GM18858 (cell line): ENCODE measurements at regions not wholly inside any gene's neighbourhood (a gene's known extent, or its start where the extent isn't known, plus 50 kb on each side); places are given as distances from the start of the nearest gene placed in this dataset.
"Not testable (repeated sequence)": the region's sequence is repeated elsewhere in the genome, so short reads cannot be mapped to it uniquely, and the experiment has no call there.

Experiments used
- ATAC-seq: cut with Tn5 transposase; IDR thresholded peaks from one replicate; pipeline ENCODE4 v1.9.1; 2021; ENCODE audit not compliant: unreplicated experiment

DNA sequence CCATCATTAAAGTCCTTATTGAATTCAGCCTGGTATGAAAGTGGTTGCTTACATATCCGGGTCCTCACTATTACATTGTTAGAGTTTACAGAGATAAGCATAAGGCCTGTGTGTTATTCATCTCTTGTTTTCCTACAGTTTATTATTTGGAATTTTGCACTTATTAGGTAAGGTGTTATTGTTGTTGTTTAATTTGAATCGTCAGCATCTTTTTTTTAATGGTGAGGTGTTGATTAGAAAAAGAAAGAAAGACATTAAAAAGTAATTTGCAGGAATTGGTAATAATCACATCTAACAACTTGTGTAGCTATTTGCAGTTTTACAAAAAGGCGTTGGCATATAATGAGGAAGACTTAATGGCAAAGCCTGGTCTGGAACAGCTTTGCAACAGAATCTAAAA is 158.6 kb downstream of the SAMD5 start:
- ATAC-seq = no peak

DNA sequence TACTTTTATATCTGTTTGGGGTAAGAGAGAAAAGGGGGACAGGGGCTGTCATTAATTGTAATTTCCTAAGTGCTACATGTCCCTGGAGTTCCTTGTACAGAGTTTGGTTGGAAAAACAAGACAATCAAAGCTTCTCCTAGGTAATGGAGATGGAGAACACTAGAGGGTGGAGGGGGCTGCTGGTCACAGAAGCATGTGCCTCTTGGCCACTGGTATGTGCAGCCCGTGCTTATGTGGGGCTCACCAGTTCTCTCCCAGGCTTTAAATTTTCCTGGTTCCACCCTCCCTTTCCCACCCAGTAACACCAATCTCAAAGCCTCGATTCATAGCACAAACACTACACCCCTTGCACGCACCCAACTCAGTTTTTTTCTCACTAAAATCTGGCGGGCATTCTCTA is 165.6 kb downstream of the SAMD5 start:
- no peak for ATAC-seq

DNA sequence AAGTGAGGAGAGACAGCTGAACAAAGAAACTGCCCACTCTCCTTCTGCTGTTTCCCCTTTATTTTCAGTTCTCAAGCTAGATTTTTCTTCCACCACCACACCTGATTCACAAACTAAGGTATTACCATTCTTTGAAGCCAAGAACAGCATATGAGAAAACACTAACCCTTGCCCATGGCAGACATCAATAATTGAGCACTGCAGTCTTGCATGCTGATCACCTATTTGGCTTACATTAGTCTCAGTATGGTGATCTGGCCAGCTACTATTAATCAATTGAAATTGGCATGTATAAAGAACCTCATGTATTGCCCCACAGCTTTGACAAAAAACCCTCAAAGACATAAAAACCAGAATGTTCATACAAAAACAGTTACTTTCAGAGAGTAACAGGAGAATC is 166.3 kb downstream of the SAMD5 start:
- ATAC-seq = no peak

DNA sequence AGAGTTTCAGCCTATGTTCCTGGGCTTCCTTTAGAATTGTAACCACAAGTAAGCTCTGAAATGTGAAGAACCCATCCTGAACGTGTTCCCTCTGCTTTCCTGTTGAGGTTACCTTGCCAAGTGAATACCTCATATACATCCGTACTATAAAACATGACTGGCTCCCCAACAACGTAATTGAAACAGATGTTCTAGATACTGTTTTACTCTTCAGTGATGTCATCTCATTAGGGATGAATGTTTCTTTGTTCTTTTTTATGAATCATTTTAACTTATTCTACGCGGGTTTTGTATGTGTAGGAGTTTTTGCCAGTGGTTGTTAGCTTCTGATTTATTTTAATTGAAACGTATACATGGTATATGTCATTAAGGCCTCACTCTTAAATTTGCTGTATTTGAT is 166.8 kb downstream of the SAMD5 start:
- no peak for ATAC-seq

DNA sequence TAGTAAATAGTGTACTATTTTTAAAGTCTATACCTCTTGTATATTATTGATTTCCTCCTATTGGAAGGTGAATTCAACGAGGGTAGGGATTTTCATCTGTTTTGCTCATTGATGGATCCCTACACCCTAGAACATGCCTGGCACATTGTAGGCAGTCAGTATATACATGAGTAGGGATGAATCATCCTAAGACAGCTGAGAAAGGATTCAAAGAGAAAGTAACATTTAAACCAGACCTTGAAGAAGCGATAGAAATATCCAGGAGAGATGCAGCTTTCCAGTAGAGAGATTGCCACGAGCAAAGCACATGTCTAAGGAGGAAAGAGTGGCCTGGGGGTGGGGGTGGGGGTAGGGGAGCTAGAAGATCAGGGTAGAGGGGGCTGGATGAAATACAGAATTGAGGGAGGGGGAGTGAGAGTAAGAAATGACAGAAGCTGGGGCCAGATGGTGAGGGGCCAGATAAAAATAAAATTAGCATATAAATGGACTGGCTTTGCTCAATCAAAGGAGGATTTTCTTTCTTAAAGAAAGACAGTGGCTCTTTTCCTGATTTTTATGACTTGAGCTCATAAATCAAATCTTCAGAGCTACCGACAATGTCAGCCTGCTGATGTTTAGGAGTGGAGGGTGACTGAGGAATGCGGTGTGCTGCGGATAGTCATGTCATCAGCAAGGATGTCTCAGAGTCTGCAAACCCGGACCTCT is 168.2 kb downstream of the SAMD5 start:
- ATAC-seq = no peak

DNA sequence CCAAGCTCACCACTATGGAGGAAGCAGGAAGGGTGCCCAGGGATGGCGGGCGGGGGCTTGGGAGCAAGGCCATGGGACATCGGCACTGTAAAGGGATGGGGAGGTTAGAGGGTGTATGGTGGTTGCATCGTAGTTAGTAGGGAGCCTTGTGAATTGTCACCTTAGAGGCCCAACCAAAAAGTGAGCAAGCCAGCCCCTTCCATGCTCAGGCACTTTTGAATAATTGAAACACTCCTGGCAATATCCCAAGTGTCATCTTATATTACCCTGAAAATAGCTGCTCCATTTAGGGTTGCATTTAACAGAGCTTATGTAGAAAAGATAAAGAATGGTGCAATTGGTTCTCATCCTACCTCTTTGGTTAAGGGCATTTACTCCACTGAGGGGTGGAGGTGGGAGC is 169.2 kb downstream of the SAMD5 start:
- no peak for ATAC-seq

DNA sequence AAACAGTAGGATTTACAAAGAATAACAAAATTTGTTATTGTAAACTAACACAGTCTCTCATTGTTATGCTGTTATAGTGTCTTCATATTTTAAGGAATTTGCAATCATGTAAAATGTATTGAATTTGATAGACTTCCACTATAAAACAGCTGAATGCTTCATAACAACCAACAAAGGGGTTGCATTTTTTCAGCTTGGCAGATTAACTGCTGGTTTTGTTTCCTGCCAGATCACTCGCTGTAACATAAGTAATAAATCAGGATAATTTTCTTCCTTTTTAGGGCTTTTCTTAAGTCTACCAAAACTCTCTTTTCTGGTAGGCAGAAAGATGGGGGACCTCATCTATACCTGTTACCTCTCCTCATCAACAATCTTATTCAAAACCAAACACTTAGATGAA is 169.8 kb downstream of the SAMD5 start:
- no peak for ATAC-seq

DNA sequence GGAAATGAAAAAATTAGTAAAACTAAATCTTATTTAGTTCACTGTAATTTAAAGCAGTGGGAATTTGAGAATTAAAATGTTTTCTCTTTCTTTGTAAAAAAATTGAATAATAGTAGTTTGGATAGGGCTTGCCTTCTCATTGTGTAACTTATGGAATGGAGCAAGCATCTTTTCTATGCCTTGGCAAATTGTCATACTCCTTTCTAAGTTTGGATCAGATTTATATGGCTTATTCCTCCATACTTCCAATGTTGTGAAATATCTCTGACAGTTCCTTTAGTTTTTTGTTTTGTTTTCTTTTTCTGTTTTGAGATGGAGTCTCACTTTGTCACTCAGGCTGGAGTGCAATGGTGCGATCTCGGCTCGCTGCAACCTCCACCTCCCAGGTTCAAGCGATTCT is 176.4 kb downstream of the SAMD5 start:
- no peak for ATAC-seq

DNA sequence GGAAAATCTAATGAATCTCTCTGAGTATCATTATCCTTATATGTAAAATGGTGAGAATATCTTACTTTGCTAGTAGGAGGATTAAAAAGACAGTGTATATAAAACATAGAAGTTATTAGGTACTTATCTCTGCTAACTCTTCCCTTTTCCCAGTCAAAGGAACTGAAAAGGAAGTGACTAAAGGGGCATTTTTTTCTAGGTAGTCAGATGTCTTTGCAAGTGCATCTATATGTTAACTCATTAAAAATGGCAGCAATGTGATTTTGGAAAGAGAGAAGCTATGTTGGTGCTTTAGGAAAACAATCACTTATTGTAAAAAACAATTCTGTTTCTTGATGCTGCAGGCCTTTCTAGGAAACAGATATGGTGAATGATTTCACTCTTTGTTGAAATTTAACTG is 180.9 kb downstream of the SAMD5 start:
- ATAC-seq = no peak

DNA sequence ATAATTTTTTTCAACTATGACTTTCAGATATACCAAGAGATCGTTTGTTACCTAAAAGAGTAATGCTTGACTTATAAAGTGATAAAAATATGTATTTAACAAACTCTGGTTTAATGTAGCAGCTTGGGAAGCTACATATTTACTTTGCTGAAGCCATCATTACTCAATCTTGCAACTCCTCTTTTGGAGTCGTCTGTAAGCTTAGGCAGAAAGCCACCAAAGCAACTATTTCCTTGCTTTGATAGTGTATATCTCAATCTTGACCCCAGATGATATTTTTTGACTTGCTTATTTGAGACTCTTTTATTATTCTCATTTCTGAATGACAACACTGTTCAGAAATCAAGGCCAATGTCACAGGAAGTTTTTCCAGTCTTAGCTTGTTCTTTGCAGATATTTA is 183.0 kb downstream of the SAMD5 start:
- ATAC-seq = no peak

DNA sequence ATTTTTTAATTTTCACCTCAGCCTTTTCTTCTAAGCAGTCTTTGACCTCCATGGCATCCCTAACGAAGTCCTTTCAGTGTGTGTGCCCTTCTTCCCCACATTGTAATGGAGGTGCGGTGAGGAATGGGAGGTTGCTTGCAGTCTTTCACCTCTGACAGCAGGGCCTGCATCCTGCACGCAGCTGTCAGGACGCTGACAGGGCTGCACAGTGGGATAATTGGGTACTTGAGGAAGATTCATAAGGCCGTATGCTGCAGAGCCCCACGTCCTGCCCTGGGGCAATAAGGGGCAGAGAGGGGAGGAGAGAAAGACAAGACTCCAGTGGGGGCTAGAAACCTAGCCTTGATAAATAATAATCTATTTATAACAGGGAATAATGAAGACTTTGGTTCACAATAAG is 184.7 kb downstream of the SAMD5 start:
- no peak for ATAC-seq

DNA sequence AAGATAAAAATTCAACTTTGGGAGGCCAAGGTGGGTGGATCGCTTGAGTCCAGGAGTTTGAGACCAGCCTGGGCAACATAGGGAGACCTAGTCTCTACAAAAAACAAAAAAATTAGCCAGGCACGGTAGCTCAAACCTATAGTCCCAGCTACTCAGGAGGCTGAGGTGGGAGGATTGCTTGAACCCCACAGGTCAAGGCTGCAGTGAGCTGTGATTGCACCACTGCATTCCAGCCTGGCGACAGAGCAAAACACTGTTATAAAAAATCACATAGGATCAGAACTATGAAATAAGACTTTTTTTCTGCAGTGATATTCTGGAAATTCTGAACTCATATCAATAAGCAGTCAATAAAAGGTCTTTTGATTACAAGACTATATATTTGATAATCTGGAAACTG is 186.1 kb downstream of the SAMD5 start:
- ATAC-seq = not testable (repeated sequence)

DNA sequence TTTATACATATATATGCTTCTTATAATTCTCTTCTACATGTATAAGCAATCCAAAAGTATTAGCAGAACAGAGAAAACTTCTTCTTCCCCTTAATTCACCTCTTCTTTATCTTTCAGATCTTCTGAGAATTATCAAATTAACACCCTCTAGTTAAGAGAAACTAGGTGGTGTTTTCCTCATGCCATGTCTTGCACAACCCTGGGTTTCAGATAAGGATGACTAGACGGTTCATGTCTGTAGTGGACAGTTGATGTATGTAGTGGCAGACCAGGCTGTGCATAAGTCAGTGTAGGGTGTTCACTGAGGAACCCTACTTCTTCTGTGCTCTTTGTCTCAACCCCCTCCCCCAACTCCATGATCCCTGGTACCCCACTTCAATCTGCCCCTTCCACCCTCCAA is 187.3 kb downstream of the SAMD5 start:
- ATAC-seq = no peak

DNA sequence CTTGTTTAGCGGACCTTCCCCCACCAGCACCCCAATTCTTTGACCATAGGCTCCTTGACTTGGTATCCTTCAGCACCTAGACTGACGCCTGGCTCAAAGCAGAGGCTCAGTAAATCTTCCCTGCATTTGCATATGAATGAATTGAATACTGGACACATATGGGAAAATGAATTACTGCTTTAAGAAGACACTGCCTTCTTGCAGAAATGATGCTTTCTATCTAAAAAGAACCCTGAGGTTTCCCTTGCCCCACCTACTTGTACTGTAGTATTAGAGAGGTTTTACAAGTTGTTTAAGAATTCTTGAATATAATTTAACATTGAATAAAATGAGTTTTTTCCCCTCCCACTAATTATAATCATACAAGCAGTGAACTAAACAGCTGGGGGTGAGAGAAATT is 190.7 kb downstream of the SAMD5 start:
- no peak for ATAC-seq

DNA sequence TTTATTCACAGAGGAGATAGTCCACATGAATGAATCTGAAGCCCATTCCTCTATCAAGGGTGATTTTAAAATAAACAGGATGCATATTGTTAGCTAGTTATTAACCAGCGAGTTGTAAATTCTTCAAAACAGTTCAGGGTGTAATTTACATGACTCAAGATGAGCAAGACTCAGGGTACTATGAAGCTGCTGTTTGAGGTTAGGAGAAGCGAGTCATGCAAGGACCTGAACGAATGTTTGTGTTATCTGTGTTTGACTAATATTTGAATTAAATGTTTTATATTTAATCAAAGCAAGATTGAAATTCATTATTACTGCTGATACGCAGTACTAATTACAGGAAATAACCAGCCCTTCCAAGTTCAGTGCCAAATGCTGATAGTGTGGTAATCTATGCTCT is 191.1 kb downstream of the SAMD5 start:
- ATAC-seq = no peak

DNA sequence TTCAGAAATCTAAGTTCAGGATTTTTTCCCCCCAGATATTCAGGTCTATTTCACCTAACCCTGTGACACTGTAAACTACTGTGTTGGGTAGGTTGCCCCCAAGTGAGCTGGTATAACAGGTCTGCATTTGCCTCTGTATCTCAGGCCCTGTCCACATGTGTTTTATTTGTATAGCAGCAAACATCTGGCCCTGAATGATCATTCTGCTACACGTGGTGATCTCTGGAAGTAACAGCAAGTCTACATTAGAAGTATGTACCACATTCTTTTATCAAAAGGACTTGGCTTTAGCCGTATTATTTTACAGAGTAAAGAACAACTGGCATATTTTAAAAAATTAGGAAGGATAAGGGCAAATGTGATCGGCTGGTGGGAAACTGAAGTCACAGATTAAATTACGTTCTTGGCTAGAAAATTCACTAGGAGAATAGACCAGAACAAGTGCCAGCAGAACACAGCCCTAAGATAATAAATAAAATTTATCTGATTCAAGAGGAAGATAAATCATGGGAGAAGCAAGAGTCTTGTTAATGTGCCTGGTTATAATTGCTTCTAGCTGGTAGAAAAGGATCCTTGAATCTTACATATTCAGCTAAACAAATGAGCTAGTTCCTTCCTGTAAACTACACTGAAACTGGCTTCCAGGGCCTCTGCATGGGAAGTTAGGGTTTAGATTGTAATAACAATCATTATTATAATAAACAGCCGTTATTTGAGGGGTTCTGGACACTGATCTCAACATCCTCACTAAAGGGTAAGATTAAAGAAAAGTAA is 192.1 kb downstream of the SAMD5 start:
- no peak for ATAC-seq

DNA sequence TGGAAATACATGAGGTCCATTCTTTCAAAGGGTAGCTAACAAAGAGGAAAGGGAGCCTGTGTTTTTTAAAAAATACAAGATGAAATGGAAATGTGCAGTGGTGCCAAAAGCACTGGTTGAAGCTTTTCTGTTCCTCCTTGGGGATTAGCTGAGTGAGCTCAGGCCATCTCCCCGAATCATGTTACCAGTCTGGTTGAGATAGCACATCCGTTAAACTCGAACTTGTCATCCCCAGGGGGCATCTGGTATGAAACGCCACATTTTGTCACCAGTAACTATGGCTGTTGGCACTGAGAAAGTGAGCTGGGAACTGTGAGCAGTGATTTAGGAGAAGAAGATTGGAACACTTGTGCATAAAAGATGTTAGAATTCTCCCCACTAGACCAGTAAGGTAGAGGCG is 196.2 kb downstream of the SAMD5 start:
- ATAC-seq = no peak

DNA sequence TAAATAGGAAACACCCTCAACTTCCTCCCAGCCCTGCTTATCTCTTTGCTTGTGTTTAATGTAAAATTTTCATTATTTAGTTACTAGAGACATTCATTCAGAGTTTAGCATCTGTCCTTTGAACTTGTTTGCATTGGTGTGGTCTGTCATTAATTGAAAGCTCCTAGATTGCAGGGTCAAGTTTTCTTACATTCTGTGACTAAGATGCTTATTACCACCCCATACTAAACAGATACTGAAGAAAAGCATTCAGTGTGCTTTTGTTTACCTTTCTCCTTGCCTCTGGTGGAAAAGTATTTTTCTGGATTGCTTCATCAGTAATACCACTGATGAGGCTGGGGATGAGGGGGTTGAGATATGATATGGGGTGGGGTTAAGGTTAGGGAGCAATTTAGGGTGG is 199.0 kb downstream of the SAMD5 start:
- ATAC-seq = no peak

DNA sequence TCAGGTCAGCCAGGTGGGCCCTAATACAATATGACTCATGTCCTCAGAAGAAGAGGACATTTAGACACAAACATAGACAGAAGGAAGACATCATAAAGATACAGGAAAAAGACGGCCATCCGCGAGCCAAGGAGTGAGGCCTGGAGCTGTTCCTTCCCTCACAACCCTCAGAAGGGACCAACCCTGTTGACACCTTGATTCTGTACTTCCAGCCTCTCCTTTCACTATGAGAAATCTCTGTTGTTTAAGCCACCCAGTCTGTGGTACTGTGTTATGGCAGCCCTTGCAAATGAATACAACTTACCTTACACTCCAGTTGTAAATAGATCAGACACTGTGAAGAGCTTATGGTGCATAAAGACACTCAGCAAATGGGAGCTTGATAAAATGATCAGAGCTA is 199.7 kb downstream of the SAMD5 start:
- no peak for ATAC-seq

DNA sequence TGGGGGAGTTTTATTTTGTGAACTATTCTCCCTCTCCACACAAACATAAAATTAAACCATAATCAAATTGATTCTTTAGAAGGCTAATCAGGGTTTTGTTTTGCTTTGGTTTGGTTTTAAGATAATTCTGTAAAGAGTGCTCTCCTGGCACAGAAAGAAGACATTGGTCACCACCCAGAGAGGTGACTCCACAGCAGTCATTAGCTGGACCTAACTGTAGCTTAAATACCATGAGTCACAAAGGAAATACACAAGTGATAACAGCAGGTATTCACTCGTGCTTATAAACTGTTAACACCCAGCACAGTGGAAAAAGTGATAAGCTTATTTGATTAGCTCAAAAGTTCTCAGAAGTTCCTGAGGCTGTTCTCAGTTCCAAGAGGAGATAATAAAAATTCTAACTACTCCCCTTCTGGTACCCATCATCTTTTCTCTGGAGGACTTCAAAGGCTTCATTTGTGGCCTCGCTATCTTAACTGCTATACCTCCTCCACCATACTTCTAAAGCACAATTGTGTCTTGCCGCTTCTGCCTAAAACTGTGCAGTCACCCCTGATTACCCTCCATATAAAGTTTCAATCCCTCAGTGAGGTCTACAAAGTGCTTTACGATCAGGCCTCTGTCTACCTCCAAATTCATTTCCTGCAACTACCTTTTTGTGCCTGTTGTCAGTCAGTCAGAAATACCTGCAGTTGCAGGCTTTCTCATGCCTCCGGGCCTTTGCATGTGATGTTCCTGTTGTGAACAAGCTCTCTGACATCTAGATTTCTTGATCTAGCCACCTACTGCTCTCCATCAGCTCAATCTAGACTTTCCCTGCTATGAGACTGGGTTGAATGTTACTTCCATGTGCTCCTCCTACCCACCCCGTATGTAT is 201.1 kb downstream of the SAMD5 start:
- no peak for ATAC-seq

DNA sequence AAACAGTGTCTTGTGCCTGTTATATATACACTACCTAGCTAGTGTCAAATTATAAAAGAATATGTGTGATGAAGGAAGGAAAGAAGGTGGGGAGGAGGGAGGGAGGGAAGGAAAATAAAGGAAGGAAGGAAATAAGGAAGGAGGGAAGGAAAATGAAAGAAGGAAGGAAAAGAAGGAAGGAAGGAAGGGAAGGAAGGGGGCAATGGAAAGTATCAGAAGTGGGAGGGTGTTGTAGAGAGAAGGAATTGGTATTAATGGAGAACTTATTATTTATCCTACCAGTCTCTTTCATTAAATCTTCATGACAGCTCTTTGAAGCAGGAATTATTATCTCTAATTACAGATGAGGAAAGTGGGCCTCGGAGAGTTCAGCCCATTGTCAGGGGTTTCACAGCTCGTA is 202.4 kb downstream of the SAMD5 start:
- no peak for ATAC-seq

DNA sequence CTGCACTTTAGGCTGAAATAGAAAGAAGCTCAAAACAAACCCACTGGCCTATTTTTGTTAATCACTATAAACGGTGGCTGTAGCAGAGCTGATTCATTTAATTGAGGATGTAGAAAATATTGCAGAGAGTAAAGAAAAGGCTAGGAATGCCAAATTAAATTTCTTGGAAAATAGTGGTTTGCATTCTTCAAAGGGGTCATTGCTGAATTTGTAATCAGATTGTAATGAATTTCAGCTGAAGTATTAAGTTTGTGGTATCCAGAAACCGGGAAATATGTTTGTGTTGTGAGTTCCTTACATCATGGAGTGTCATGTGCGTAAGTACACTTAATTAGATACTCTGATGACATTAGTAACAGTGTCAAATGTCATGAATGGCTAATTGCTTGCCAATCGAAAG is 203.0 kb downstream of the SAMD5 start:
- no peak for ATAC-seq
